Right cardiac atrium (tissue), 5 donors: ENCODE measurements at regions not wholly inside any gene's neighbourhood (a gene's known extent, or its start where the extent isn't known, plus 50 kb on each side); places are given as distances from the start of the nearest gene placed in this dataset.

Experiments
- ATAC-seq, 2 donors: fragments of 200-7000 bp; cut with Tn5 transposase; one replicate each; pipeline versions ENCODE4 v1.8.0 to v1.9.1; 2020; ENCODE audit warnings: moderate library complexity in 2 of 2, mild to moderate bottlenecking in 1 of 2
- DNase-seq, 3 donors: peaks; one replicate each; pipeline ENCODE4 v3.0.0-alpha.2; 2020
- H3K27ac ChIP-seq: one replicate; pipeline ENCODE4 v1.5.1; 2013; ENCODE audit warnings: mild to moderate bottlenecking, low read length, control low read depth, moderate library complexity
- H3K27me3 ChIP-seq: one replicate; pipeline ENCODE4 v1.6.1; 2013; ENCODE audit not compliant: control insufficient read depth, insufficient read depth
- H3K4me1 ChIP-seq: one replicate; pipeline ENCODE4 v1.6.1; 2013; ENCODE audit warnings: low read length; ENCODE audit not compliant: control insufficient read depth, insufficient read depth
- H3K4me3 ChIP-seq: one replicate; pipeline ENCODE4 v1.5.1; 2013; ENCODE audit warnings: low read length, control low read depth
- H3K9me3 ChIP-seq: one replicate; pipeline ENCODE4 v1.6.1; 2013; ENCODE audit warnings: low read length; ENCODE audit not compliant: control insufficient read depth
- WGBS: extraction: QIAGEN DNeasy Blood & Tissue Kit; methylation state at CpG from one replicate; pipeline ENCODE4 v1.1.7; 2013; 5-methylcytosine and 5-hydroxymethylcytosine counted together
- intact Hi-C, 4 donors: fragments of 100-400 bp; cut with DNase I; formaldehyde crosslinking; loops; one replicate each; pipeline versions ENCODE4 v1.11.0 to v1.14.0; 2022 to 2023
- donor health status: healthy with polysubstance abuse.
- donor health status: DM: no; HTN: yes; CAD: no.
- donor health status: DM: no; HTN: no; CAD: no.
- donor health status: DM: no; HTN: yes; CAD: no; lungs with severe emphysema.
- donor health status: DM: yes; HTN: yes; CAD: no.

DNA sequence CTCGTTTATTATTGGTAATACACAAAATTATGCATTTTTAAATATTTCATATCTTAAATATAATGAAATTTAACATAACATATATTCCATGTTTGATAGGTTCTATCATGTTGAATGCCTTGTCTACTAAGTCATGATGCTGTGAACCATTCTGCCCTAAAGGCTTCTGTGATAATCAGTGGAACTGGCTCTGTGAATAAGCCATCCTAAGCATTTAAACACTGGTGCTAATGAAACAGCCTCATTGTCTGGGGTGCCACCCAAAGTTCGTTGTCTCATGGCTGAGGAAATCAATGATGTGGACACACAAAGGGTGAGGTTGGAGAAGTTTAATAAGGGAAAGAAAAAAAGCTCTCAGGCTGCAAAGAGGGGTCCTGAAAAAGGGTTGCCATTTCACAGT, 264.7 kb upstream of the ZRANB2 start:
- Histone ChIP-seq H3K4me1 (no peaks in the 10 kb centered on the region), H3K27me3 (no peaks in the 10 kb centered on the region), H3K27ac (no peak overlapping the region), H3K4me3 (no peak overlapping the region), H3K9me3 (no peaks in the 10 kb centered on the region)
- WGBS = 57% methylated on average over 2 of the region's 2 CpGs
- no peak for DNase-seq
- no peak for ATAC-seq
- intact Hi-C loops = no loop called here

DNA sequence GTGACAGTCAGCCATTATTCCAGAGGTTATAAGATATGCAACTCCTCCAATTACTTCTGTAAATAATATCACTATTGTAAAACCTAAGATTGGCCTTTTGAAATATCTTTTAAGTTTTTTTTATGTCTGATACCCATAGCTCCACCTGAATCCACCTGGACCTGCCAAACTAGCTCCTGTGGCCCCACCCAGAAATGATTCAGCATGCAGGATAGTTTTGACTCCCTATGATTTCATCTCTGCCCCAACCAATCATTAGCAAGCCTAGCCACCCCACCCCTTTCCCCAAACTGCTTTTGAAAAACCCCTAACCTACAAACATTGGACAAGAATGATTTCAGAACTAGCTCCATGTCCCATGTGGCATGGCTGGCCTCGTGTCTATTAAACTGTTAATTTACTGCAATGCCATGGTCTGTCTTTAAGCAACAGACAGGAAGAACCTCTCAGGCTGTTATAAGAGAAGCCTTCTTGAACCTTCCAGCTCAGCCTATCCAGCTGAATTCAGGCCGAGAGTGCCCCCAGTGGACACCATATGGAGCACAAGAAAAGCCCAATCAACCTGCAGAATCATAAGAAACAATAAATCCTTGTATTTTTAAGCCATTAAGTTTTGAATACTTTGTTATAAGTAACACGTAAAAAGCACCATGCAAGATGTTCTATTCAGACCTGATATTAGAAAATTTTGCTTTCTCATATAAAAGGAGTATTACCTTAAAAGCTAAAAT, 263.0 kb upstream of the ZRANB2 start:
- H3K4me1 ChIP-seq = no peaks in the 10 kb centered on the region
- no peak for DNase-seq
- no peak overlapping the region for H3K4me3 ChIP-seq
- no peak for ATAC-seq
- intact Hi-C loops = no loop called here
- 61% methylated on average over 3 of the region's 3 CpGs for WGBS
- peaks cover 4% of the 10 kb centered on the region for H3K9me3 ChIP-seq
- H3K27me3 ChIP-seq = no peaks in the 10 kb centered on the region
- H3K27ac ChIP-seq = no peak overlapping the region

DNA sequence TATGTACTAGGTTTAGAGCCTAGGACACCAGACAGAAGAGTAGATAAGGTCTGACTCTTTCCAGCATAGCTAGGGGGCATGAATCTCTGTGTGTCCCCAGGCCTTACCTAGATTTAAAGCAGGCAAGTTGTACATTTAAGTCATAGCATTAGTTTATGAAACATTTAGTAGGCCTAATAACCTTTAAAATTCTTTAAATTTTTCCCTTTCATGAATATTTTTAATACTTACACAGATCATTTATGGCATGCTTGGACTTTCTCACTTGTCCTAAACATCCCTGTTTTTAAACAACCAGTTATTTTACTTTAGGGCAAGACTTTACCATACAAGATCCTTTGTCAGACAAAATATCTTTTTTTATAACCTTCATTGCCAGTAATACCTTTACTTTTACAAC, 258.4 kb upstream of the ZRANB2 start:
- H3K9me3 ChIP-seq = peaks cover 4% of the 10 kb centered on the region
- H3K4me3 ChIP-seq = no peak overlapping the region
- H3K27ac ChIP-seq = no peak overlapping the region
- intact Hi-C loops = no loop called here
- ATAC-seq = no peak
- no peak for DNase-seq
- no peaks in the 10 kb centered on the region for H3K27me3 ChIP-seq
- no peaks in the 10 kb centered on the region for H3K4me1 ChIP-seq

DNA sequence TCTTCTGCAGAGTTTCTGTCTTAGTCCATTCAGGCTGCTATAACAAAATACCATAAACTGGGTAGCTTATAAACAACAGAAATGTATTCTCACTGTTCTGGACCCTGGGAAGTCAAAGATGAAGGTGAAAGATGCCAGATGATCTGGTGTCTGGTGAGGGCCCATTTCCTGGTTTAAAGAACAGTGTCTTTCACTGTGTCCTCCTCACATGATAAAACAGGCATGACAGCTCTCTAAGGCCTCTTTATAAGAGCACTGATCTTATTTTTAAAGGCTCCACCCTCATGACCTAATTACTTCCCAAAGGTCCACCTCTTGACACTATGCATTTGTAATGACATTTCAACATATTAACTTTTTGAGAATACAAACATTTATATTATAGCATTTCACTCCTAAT, 250.2 kb upstream of the ZRANB2 start:
- DNase-seq (no peak), ATAC-seq (no peak)
- H3K9me3 ChIP-seq = no peaks in the 10 kb centered on the region
- H3K4me3 ChIP-seq = no peak overlapping the region
- no peaks in the 10 kb centered on the region for H3K27me3 ChIP-seq
- no peaks in the 10 kb centered on the region for H3K4me1 ChIP-seq
- intact Hi-C loops = no loop called here
- no peak overlapping the region for H3K27ac ChIP-seq

DNA sequence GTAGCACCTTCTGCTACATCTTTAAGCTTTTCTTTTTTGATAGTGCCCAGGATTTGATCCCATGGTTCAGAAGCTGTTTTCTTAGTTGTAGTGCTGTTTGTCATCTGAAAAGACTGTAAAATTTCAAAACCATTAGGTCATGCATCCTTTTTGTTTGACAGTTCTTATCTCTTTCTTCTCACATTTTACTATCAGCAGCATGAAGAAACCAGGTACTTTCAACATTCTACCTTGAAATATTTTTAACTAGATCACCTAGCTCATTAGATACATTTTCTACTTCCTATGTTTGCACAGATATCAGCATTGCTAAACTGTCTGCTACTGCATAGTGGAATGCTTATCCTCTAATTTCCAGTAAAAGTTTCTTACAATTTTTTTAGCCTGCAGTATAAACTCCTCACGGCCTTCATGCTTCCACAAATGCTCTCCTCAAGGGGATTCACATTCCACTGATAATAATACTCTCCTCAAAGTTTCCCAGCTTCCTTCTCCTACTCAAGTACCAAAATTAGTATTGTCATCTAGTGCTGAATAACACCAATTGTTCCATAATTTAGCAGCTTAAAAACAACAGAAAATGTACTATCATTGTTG, 243.9 kb upstream of the ZRANB2 start:
- Histone ChIP-seq H3K4me1 (no peaks in the 10 kb centered on the region), H3K4me3 (no peak overlapping the region), H3K27me3 (no peaks in the 10 kb centered on the region), H3K27ac (no peak overlapping the region), H3K9me3 (no peaks in the 10 kb centered on the region)
- DNase-seq (no peak), ATAC-seq (peak in 1 of 2 donors; percentile 60)
- intact Hi-C loops = no loop called here
- WGBS = 20% methylated on average over 1 of the region's 1 CpG

DNA sequence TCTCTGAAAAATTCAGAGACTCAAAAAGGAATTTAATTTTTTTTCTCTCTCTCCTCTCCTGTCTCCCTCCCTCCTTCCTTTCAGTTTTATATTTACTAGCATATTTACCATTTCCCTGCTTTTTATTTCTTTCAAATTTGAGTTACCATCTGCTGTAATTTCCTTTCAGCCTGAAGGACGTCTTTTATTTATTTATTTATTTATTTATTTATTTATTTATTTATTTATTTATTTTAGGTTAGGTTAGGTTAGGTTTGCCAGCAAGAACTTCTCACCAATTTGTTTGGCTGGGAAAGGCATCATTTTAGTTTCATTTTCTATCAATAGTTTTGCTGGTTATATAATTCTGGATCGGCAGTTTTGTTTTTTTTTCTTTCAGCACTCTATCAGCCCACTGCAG, 231.7 kb upstream of the ZRANB2 start:
- WGBS = 53% methylated on average over 2 of the region's 2 CpGs
- H3K4me1 ChIP-seq = no peaks in the 10 kb centered on the region
- ATAC-seq = no peak
- no peak for DNase-seq
- H3K4me3 ChIP-seq = no peak overlapping the region
- H3K27me3 ChIP-seq = no peaks in the 10 kb centered on the region
- no peaks in the 10 kb centered on the region for H3K9me3 ChIP-seq
- H3K27ac ChIP-seq = no peak overlapping the region
- intact Hi-C loops = no loop called here

DNA sequence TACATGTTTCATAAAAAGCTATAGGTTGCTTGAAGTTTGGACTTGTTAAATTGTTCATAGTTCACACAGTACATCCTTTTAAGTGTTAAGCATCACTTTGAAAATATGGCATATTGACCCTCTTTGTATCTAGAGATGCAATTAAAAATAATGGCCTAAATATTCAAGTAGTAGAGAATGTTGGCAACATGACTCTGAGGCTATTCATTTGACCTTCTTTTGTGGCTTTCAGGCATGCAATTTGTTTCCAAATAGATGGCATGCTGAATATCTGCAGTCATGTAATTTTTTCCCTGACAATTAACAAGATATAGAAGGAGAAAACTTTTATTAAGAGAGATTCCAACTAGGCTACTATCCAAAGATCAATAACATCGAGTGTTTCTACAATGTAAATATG, 230.5 kb upstream of the ZRANB2 start:
- DNase-seq = no peak
- Histone ChIP-seq H3K9me3 (no peaks in the 10 kb centered on the region), H3K4me1 (no peaks in the 10 kb centered on the region), H3K4me3 (no peak overlapping the region), H3K27ac (no peak overlapping the region), H3K27me3 (no peaks in the 10 kb centered on the region)
- no peak for ATAC-seq
- intact Hi-C loops = no loop called here
- 45% methylated on average over 1 of the region's 1 CpG for WGBS

DNA sequence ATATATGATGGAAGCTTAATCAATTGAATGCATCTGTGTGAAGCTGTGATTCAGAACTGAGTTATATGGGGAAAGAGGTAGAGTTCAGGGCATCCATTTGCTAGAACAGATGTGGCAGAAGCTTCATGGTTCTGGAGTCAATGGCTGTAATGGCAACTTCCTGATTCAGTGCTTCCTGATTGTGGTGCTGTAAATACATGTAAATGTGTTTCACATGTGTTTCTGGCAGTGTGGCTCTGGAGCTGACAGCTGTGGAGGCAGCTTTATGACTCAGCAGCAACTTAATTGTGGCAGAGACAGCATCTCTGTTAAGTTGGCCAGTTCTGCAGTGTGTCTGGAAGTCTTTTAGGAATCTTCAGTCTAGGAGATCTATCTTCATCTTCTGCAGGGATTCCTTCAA, 226.6 kb upstream of the ZRANB2 start:
- no peak for DNase-seq

DNA sequence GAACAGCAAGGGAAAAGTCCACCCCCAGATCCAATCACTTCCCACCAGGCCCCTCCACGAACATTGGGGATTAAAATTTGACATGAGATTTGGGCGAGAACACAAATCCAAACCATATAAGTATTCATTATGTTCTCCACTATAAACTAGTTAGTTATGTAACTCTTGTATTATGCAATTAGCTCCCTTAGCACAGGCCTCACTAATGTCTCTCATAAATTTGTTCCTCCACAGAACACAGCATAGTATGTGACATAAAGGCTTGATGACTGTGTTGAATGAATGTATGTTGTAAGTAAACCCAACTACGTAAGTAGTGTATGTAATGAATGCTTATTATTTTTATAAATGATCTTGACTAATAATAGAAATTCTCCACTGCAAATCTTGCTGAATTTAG, 223.3 kb upstream of the ZRANB2 start:
- Histone ChIP-seq H3K4me1 (no peaks in the 10 kb centered on the region), H3K27ac (no peak overlapping the region), H3K27me3 (no peaks in the 10 kb centered on the region), H3K9me3 (no peaks in the 10 kb centered on the region), H3K4me3 (no peak overlapping the region)
- WGBS = 52% methylated on average over 3 of the region's 3 CpGs
- intact Hi-C loops = no loop called here
- ATAC-seq = no peak
- no peak for DNase-seq

More for the DNA sequence above, 226.6 kb upstream of the ZRANB2 start:
- Histone ChIP-seq H3K27ac (no peak overlapping the region), H3K4me1 (no peaks in the 10 kb centered on the region), H3K27me3 (no peaks in the 10 kb centered on the region), H3K4me3 (no peak overlapping the region), H3K9me3 (no peaks in the 10 kb centered on the region)
- intact Hi-C loops = no loop called here
- no peak for ATAC-seq

DNA sequence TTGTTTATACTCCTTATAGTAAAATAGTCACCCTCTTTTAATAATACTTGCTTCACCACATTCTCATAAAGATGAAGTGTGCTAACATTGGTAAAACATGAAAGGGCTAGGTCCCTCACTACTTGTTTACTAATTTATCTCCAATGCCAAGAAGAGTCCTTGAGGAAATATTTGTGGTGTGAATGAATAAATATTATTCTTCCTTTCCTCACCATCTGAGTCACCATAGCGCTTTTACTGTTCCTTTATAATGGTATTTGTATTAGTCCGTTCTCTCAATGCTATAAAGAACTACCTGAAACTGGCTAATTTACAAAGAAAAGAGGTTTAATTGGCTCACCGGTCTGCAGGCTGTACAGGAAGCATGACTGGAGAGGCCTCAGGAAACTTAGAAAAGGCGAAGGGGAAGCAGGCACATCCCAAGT, 222.8 kb upstream of the ZRANB2 start:
- Histone ChIP-seq H3K27ac (no peak overlapping the region), H3K27me3 (no peaks in the 10 kb centered on the region), H3K4me1 (no peaks in the 10 kb centered on the region), H3K9me3 (no peaks in the 10 kb centered on the region), H3K4me3 (no peak overlapping the region)
- DNase-seq = no peak
- ATAC-seq = no peak
- 55% methylated on average over 4 of the region's 4 CpGs for WGBS
- intact Hi-C loops = no loop called here

DNA sequence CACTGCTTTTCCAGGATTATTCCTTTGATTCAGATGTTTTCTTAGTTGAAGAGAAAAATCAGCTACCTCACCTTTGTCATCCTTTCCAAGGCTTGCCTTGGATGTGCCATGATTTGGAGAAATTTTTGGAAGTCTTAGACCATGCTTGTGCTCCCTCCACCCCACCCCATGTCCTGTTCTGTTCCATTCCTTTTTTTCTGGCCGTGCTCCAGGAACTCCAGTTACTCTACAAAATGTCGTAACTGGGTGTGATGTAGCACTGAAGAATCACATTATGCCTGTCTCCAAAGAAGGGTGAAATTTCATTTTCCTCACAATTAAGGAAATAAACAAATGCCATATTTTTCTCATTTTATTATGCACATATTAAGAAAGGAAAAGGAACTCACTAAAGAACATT, 217.8 kb upstream of the ZRANB2 start:
- intact Hi-C loops = no loop called here
- DNase-seq = peak in 2 of 3 donors; percentile 30 to 62

More for the DNA sequence above, 217.8 kb upstream of the ZRANB2 start:
- Histone ChIP-seq H3K4me3 (no peak overlapping the region), H3K27ac (no peak overlapping the region), H3K9me3 (no peaks in the 10 kb centered on the region), H3K27me3 (no peaks in the 10 kb centered on the region), H3K4me1 (no peaks in the 10 kb centered on the region)
- 51% methylated on average over 2 of the region's 2 CpGs for WGBS
- ATAC-seq = peak; percentile 55 to 80
